Stomach (tissue), 8 donors: ENCODE measurements at regions not wholly inside any gene's neighbourhood (a gene's known extent, or its start where the extent isn't known, plus 50 kb on each side); places are given as distances from the start of the nearest gene placed in this dataset.

ENCODE experiments used
- DNase-seq, 2 donors: peaks; one replicate each; pipeline versions ENCODE4 v3.0.0 to v3.0.0-alpha.2; 2013 to 2019
- H3K27ac ChIP-seq, 5 donors: fragments of 200-600 bp in 4 of 5; sonication (generic) in 4 of 5; one replicate each; pipeline ENCODE4 v1.5.1; 2013 to 2019; ENCODE audit warnings: mild to moderate bottlenecking in 1 of 5, moderate library complexity in 1 of 5
- H3K27me3 ChIP-seq, 3 donors: fragments of 200-600 bp; sonication (generic); one replicate each; pipeline ENCODE4 v1.5.1; 2017 to 2019; ENCODE audit warnings: mixed run types in 1 of 3
- H3K36me3 ChIP-seq, 4 donors: fragments of 200-600 bp; sonication (generic); 1 replicate in 3 of 4; 2 replicates in 1 of 4; pipeline ENCODE4 v1.5.1; 2016 to 2019
- H3K4me1 ChIP-seq, 4 donors: fragments of 200-600 bp; sonication (generic); one replicate each; pipeline ENCODE4 v1.5.1; 2016 to 2019
- H3K4me3 ChIP-seq, 4 donors: fragments of 200-600 bp; sonication (generic) in 3 of 4; one replicate each; pipeline ENCODE4 v1.5.1; 2016 to 2019; ENCODE audit warnings: mild to moderate bottlenecking in 1 of 4
- H3K9me3 ChIP-seq, 4 donors: fragments of 200-600 bp; sonication (generic); one replicate each; pipeline ENCODE4 v1.5.1; 2016 to 2019
- CTCF ChIP-seq, 7 experiments: fragments of 450-650 bp in 4 of 7; fragments of 200-600 bp in 3 of 7; sonication (generic) in 3 of 7; IDR thresholded peaks; one replicate each; pipeline ENCODE4 v1.5.1; 2016 to 2019; ENCODE audit warnings: antibody characterized with exemption in 7 of 7, control low read depth in 2 of 7, mild to moderate bottlenecking in 1 of 7
- EP300 ChIP-seq: sonication (generic); formaldehyde crosslinking; IDR thresholded peaks from one replicate; pipeline ENCODE4 v1.6.1; 2017; ENCODE audit warnings: antibody characterized with exemption
- POLR2A ChIP-seq, 4 donors: fragments of 450-650 bp; IDR thresholded peaks; one replicate each; pipeline ENCODE4 v1.6.1; 2016; ENCODE audit warnings: antibody characterized with exemption in 4 of 4, control low read depth in 2 of 4, mild to moderate bottlenecking in 1 of 4, moderate library complexity in 1 of 4
- POLR2AphosphoS5 ChIP-seq, 3 donors: sonication (generic); formaldehyde crosslinking; IDR thresholded peaks; one replicate each; pipeline ENCODE4 v1.6.1; 2016; ENCODE audit warnings: antibody characterized with exemption in 3 of 3
- WGBS, 5 donors: extraction: QIAGEN DNeasy Blood & Tissue Kit in 3 of 5; methylation state at CpG; one replicate each; pipeline versions ENCODE4 v1.1.5 to v1.1.7; 2013 to 2018; 5-methylcytosine and 5-hydroxymethylcytosine counted together
- intact Hi-C: fragments of 100-400 bp; cut with DNase I; formaldehyde crosslinking; loops from one replicate; pipeline ENCODE4 v1.15.1; 2023; ENCODE audit warnings: low total_unique reads
- donor health status: healthy with polysubstance abuse.
- donor health status: Bipolar disorder and iron deficiency.
- donor health status: healthy.

GRCh38 chr9:88653911-88654310 lies 118.9 kb downstream of the NXNL2 start:
- intact Hi-C loops = no loop called here
- Histone ChIP-seq H3K4me3 (no peak overlapping the region), H3K27me3 (no peaks in the 10 kb centered on the region), H3K4me1 (peaks cover 0 to 20% (median 3%) of the 10 kb centered on the region in 4 donors), H3K27ac (no peak overlapping the region), H3K36me3 (no peaks in the 10 kb centered on the region), H3K9me3 (no peaks in the 10 kb centered on the region)
- WGBS, 5 donors = 70 to 84% (median 81%) methylated on average over 3 of the region's 3 CpGs
- DNase-seq = no peak
- no peak for TF ChIP-seq CTCF (IDR thresholded peaks at IDR 0.05)

GRCh38 chr9:88657893-88658292 lies 122.9 kb downstream of the NXNL2 start:
- Histone ChIP-seq H3K4me1 (peaks cover 0 to 20% (median 3%) of the 10 kb centered on the region in 4 donors), H3K9me3 (no peaks in the 10 kb centered on the region), H3K27ac (no peak overlapping the region), H3K36me3 (no peaks in the 10 kb centered on the region), H3K27me3 (no peaks in the 10 kb centered on the region), H3K4me3 (no peak overlapping the region)
- peak in 1 of 2 donors; percentile 20 for DNase-seq
- intact Hi-C loops = no loop called here
- TF ChIP-seq POLR2A (IDR thresholded peaks at IDR 0.05) (no peak), EP300 (no peak), POLR2AphosphoS5 (IDR thresholded peaks at IDR 0.05) (no peak), CTCF (IDR thresholded peaks at IDR 0.05) (no peak)
- WGBS, 5 donors = 36 to 43% (median 37%) methylated on average over 2 of the region's 2 CpGs

DNA sequence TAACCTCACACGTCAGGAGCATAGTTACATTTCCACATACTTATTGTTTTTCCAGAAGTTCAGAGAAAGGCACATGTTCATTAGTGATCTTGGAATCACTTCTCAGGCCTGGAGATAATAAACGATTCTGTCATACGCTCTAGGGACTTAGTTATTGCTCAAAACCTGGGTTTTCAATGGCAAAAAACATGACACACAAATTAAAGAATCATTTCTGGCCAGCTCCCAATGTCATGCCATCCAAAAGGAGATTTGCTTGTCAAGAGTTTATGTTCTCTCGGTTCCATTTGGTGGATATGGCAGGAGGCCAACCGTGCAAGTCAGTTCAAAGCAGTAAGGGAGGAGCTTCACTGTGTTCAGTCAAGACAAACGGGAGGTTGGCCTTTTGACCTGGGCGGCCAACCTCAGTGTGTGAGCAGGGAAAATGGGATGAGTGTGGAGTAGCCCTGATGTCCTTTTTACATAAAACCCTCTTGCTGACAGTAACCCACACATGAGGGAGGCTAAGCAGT lies 123.4 kb downstream of the NXNL2 start:
- no peak overlapping the region for H3K27ac ChIP-seq
- TF ChIP-seq POLR2AphosphoS5 (IDR thresholded peaks at IDR 0.05) (no peak), POLR2A (IDR thresholded peaks at IDR 0.05) (no peak), EP300 (no peak), CTCF (IDR thresholded peaks at IDR 0.05) (no peak)
- intact Hi-C loops = no loop called here

DNA sequence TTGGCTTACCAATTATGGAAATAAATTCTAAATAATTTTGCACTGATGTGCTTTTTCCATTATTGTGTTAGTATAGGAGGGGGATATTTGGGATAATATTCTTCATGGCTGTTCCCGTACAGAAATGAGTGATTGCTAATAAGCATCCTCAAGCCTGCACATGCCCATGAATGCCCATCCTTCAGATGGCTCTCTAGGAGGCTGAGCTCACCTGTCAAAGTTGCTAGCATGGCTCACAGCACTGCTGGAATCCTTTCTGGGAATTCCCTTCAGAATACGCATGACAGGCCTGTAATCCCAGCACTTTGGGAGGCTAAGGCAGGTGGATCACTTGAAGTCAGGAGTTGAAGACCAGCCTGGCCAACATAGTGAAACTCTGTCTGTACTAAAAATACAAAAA lies 124.1 kb downstream of the NXNL2 start:
- no peak overlapping the region for H3K27ac ChIP-seq
- TF ChIP-seq POLR2AphosphoS5 (IDR thresholded peaks at IDR 0.05) = no peak
- H3K36me3 ChIP-seq = no peaks in the 10 kb centered on the region
- DNase-seq = no peak
- intact Hi-C loops = no loop called here
- peaks cover 0 to 9% (median 3%) of the 10 kb centered on the region in 4 donors for H3K4me1 ChIP-seq
- H3K27me3 ChIP-seq = no peaks in the 10 kb centered on the region
- 87 to 100% (median 95%) methylated on average over 2 of the region's 2 CpGs for WGBS, 5 donors
- H3K4me3 ChIP-seq = no peak overlapping the region
- H3K9me3 ChIP-seq = no peaks in the 10 kb centered on the region

More for the DNA sequence above, 123.4 kb downstream of the NXNL2 start:
- Histone ChIP-seq H3K4me3 (no peak overlapping the region), H3K9me3 (no peaks in the 10 kb centered on the region), H3K27me3 (no peaks in the 10 kb centered on the region), H3K4me1 (peaks cover 0 to 16% (median 3%) of the 10 kb centered on the region in 4 donors), H3K36me3 (no peaks in the 10 kb centered on the region)
- 35 to 42% (median 40%) methylated on average over 7 of the region's 7 CpGs for WGBS, 5 donors
- peak in 1 of 2 donors; percentile 62 for DNase-seq

- intact Hi-C loops = no loop called here
- H3K27ac ChIP-seq = no peak overlapping the region
- H3K36me3 ChIP-seq = no peaks in the 10 kb centered on the region
- no peak overlapping the region for H3K4me3 ChIP-seq
- no peak for DNase-seq
- TF ChIP-seq POLR2A (IDR thresholded peaks at IDR 0.05) = no peak
- peak in 2 of 7 experiments; percentile 8 to 48 for TF ChIP-seq CTCF (IDR thresholded peaks at IDR 0.05)
- peaks cover 0 to 9% (median 3%) of the 10 kb centered on the region in 4 donors for H3K4me1 ChIP-seq
- H3K9me3 ChIP-seq = no peaks in the 10 kb centered on the region
- H3K27me3 ChIP-seq = no peaks in the 10 kb centered on the region
- WGBS, 5 donors = 10 to 29% (median 14%) methylated on average over 1 of the region's 1 CpG
Observed at GRCh38 chr9:88660611-88661010, 125.6 kb downstream of the NXNL2 start.
